ENCODE measurements at regions not wholly inside any gene's neighbourhood (a gene's known extent, or its start where the extent isn't known, plus 50 kb on each side); places are given as distances from the start of the nearest gene placed in this dataset.

GRCh38 chr3:99134986-99135385, 233.5 kb upstream of the DCBLD2 start:
- DNase-seq (ENCODE audit: low read depth in 2 of 3, low spot score in 2 of 3), result no peak

- DNase-seq (ENCODE audit: low read depth in 2 of 3, low spot score in 2 of 3), result no peak
These were observed 230.4 kb upstream of the DCBLD2 start for GRCh38 chr3:99131876-99132275.

GRCh38 chr3:99128725-99129505, 227.4 kb upstream of the DCBLD2 start:
- DNase-seq (ENCODE audit: low read depth in 2 of 3, low spot score in 2 of 3), result no peak

GRCh38 chr3:99128235-99128634, 226.7 kb upstream of the DCBLD2 start:
- no peak for DNase-seq (ENCODE audit: low read depth in 2 of 3, low spot score in 2 of 3)

GRCh38 chr3:99126316-99126715, 224.8 kb upstream of the DCBLD2 start:
- DNase-seq (ENCODE audit: low read depth in 2 of 3, low spot score in 2 of 3), result no peak

- no peak for DNase-seq (ENCODE audit: low read depth in 2 of 3, low spot score in 2 of 3)
These were observed 217.9 kb upstream of the DCBLD2 start for GRCh38 chr3:99119385-99119784.

GRCh38 chr3:99118381-99118780, 216.9 kb upstream of the DCBLD2 start:
- DNase-seq (ENCODE audit: low read depth in 2 of 3, low spot score in 2 of 3), result no peak

GRCh38 chr3:99114565-99115291, 213.2 kb upstream of the DCBLD2 start:
- no peak for DNase-seq (ENCODE audit: low read depth in 2 of 3, low spot score in 2 of 3)

- no peak for DNase-seq (ENCODE audit: low read depth in 2 of 3, low spot score in 2 of 3)
These were observed 209.7 kb upstream of the DCBLD2 start for GRCh38 chr3:99111235-99111634.

- no peak for DNase-seq (ENCODE audit: low read depth in 2 of 3, low spot score in 2 of 3)
These were observed 208.9 kb upstream of the DCBLD2 start for GRCh38 chr3:99110401-99110800.

- no peak for DNase-seq (ENCODE audit: low read depth in 2 of 3, low spot score in 2 of 3)
These were observed 207.0 kb upstream of the DCBLD2 start for GRCh38 chr3:99108508-99108907.

- DNase-seq (ENCODE audit: low read depth in 2 of 3, low spot score in 2 of 3), result no peak
These were observed 193.1 kb upstream of the DCBLD2 start for GRCh38 chr3:99094606-99095005.

GRCh38 chr3:99087277-99087676, 185.8 kb upstream of the DCBLD2 start:
- no peak for DNase-seq (ENCODE audit: low read depth in 2 of 3, low spot score in 2 of 3)

- DNase-seq (ENCODE audit: low read depth in 2 of 3, low spot score in 2 of 3), result no peak
These were observed 183.3 kb upstream of the DCBLD2 start for GRCh38 chr3:99084826-99085225.

- no peak for DNase-seq (ENCODE audit: low read depth in 2 of 3, low spot score in 2 of 3)
These were observed 182.7 kb upstream of the DCBLD2 start for GRCh38 chr3:99084156-99084555.

- DNase-seq (ENCODE audit: low read depth in 2 of 3, low spot score in 2 of 3), result no peak
These were observed 169.6 kb upstream of the DCBLD2 start for GRCh38 chr3:99071096-99071495.

GRCh38 chr3:99069973-99070372, 168.5 kb upstream of the DCBLD2 start:
- no peak for DNase-seq (ENCODE audit: low read depth in 2 of 3, low spot score in 2 of 3)

GRCh38 chr3:99066863-99067262, 165.4 kb upstream of the DCBLD2 start:
- no peak for DNase-seq (ENCODE audit: low read depth in 2 of 3, low spot score in 2 of 3)

- DNase-seq (ENCODE audit: low read depth in 2 of 3, low spot score in 2 of 3), result no peak
These were observed 147.7 kb upstream of the DCBLD2 start for GRCh38 chr3:99049164-99049563.

- no peak for DNase-seq (ENCODE audit: low read depth in 2 of 3, low spot score in 2 of 3)
These were observed 140.3 kb upstream of the DCBLD2 start for GRCh38 chr3:99041747-99042146.

- DNase-seq (ENCODE audit: low read depth in 2 of 3, low spot score in 2 of 3), result no peak
These were observed 130.3 kb upstream of the DCBLD2 start for GRCh38 chr3:99031778-99032177.

GRCh38 chr3:99023590-99024192, 122.2 kb upstream of the DCBLD2 start:
- DNase-seq (ENCODE audit: low read depth in 2 of 3, low spot score in 2 of 3), result peak in 2 of 3 donors; percentile 5 to 52

Data from hematopoietic multipotent progenitor cell (in vitro differentiated cells).